GM12872 (cell line): ENCODE measurements at regions not wholly inside any gene's neighbourhood (a gene's known extent, or its start where the extent isn't known, plus 50 kb on each side); places are given as distances from the start of the nearest gene placed in this dataset.

Source experiments
- TF ChIP-seq, protein P1 (sequence below): IDR thresholded peaks from 3 replicates; pipeline ENCODE4 v1.5.1; 2011; ENCODE audit warnings: low read depth, mild to moderate bottlenecking, low read length, moderate library complexity; ENCODE audit not compliant: insufficient read depth

DNA sequence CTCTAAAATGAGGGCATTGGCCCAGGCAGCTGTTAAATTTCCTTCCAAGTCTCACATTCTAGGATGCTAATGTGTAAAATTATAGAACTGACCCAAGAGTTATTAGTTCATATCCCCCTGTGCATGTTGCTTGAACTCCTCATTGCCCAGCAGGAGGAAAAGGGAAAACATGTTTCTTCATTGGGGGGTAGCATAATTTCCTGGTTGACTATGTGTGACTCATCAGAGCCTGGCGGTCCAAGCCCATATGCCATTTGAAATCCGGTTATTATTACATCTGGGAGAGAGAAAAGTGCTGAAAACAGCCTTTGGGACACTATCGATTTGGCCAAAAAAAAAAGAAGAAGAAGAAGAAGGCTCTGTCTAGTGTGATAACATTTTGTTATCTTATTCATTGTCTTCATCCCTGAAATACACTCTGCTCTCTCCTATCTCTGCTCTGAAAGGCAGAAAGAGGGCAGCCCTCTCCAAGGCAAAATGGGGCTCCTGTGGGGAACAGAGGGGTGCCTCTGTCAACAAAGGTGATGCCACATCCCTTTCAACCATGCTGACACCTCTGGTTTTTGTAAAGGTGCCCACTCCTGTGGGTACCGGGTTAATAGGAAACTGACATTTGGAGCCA, 114.2 kb downstream of the DAD1 start:
- TF ChIP-seq, protein P1, sequence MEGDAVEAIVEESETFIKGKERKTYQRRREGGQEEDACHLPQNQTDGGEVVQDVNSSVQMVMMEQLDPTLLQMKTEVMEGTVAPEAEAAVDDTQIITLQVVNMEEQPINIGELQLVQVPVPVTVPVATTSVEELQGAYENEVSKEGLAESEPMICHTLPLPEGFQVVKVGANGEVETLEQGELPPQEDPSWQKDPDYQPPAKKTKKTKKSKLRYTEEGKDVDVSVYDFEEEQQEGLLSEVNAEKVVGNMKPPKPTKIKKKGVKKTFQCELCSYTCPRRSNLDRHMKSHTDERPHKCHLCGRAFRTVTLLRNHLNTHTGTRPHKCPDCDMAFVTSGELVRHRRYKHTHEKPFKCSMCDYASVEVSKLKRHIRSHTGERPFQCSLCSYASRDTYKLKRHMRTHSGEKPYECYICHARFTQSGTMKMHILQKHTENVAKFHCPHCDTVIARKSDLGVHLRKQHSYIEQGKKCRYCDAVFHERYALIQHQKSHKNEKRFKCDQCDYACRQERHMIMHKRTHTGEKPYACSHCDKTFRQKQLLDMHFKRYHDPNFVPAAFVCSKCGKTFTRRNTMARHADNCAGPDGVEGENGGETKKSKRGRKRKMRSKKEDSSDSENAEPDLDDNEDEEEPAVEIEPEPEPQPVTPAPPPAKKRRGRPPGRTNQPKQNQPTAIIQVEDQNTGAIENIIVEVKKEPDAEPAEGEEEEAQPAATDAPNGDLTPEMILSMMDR, result no peak

DNA sequence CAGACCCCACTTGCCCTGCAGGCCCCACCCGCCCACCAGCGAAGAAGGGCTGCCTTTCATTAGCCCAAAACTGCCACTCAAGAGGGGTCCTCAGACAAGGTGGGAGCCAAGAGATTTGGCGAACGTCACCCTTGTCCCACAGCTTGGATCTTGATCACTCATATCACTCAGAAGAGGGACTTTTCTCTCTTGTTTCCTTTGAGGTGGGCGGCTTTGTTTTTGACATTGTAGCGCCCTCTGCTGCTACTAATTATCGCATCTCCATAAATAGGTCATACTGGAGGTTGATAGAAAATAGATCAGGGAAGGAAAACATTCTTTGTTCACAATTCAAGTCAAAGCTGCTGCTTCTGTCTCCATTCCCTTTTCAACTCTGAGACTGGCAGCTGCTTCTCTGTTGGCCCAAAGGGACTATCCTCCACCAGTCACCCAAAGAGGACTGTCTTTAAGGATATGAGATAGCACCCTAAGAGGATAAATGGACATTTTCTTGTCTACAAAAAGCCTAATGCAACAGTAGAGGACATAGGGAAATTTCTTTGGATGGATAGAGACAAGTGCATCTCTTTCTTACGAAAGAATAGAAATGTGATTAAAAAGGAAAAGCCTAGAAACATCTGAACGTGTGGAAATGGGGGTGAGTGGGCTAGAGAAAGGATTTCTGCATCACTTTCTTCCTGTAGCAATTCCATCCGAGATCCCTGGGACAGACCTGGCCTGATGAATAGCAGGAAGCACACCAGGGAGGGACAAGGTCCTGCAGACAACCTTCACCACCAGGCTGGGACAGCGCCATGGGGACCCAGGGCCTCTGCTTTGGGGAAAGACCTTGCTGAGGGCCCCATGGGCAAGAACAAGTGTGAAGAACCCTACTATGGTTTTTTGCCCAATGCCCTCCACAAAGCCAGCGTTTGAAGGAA, 115.8 kb downstream of the DAD1 start:
- TF ChIP-seq, protein P1, result peak; percentile 69

DNA sequence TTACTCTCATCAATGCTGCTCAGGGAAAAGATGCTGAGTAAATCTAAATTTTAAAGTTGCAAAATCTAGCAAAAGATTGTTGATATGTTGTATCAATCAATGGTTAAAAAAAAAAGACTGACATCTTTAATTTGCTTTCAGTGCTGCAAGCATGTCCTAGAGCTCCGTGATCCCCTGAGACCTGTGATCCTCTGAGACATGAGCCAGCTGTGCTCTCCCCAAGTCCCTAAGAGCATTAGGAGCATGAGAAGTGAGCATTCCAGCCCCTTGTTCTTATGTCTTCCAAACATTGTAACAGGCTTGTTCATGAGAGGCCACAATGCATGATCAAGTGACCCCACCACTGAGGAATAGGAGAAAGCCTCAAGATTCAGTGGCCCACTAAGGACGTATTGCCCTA, 116.6 kb downstream of the DAD1 start:
- TF ChIP-seq, protein P1, result no peak

DNA sequence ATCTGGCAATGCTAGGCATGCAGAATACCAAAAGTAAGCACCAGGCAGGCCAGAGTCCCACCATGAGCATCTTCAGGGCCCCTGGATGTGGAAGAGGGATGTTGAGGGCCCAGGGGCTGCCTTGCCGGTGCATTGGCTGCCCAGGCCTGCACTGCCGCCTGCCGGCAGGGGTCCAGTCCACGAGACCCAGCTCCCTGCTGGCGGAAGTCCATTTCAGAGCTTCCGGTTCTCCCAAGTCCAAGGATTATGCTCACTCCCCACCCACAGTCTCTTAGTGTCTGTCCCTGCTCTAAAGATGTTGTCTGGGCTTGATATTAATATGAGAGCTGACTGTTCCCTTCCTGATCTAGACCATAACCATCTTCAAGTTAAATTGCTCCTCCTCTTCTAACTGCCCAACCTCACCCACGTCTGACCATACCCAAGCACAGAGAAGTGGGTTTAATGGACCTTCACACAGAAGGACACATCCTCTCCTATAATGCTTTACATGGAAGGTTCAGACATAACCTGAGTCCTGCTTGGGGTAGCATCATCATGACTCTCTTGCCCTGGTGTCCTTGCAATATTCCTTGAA, 117.4 kb downstream of the DAD1 start:
- TF ChIP-seq, protein P1, result no peak

DNA sequence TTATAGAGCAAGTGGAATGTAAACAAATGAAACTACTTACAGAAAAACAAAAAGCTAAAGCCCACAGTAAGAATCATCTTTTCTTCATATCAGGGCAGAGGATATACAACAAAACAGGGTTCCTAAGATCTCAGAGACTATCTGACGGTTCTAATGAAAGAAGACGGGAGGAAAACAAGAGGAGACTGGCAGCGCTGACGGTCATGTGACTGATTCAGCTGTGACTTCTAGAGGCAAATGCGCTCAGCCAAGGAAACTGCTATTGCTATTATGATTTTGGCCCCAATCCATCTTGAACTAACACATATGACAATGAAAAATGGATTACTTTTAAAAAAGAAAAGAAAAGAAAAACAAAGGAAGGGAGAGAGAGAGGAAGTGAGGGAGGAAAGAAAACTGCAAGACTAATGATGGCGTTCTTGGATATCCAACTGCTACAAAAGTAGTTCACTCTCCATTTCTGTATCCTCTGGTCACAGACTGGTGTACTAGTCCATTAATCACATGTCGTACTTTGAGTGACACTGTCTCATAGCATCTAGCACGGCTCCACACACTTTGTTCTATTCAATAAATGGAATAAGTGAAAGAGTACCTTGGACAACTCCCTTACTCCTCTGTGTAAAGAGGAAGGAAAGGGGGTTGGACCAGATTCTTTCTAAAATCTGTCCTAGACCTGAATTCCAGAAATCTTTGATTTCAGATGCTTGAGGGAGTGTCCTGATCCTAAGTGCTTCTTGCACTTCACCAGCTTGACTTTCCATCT, 119.3 kb downstream of the DAD1 start:
- TF ChIP-seq, protein P1, result no peak

DNA sequence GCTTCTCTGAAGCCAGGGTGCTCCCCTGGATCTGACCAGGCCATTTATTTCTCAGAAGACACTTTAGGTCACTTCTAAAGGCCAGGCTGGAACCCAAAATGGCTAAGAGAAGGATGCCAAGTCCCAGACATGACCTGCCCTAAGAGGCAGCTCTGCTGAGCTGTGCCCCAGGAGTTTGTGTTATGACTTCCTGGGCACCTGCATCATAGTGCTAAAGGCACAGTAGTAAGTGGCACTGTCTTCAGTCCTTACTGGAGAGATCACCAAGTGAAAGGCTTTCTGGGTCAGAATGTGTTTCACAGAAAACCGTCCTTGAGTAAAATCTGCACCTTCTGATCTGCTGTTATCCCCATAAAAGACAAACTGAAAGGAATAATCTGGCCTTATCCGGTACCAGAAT, 120.2 kb downstream of the DAD1 start:
- TF ChIP-seq, protein P1, result no peak

DNA sequence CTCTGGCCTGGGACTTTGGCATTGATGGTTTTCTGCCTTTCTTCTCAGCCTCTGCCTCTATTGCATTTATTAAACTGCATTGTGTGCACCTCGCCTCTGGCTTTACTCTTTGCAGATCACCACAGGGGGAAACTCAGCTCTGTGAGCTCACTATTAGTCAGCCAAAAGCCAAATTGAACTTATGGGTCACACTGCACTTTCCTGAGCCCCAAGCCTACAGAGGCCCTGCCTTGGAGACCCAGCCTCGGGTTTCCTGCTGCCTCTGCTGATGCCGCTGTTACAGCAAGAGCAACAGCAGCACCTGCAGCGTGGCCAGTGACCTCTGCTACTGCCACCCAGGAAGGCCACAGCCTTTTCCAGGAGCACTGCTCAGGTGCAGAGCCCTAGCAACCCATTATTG, 122.5 kb downstream of the DAD1 start:
- TF ChIP-seq, protein P1, result no peak
